ENCODE measurements at regions not wholly inside any gene's neighbourhood (a gene's known extent, or its start where the extent isn't known, plus 50 kb on each side); places are given as distances from the start of the nearest gene placed in this dataset.

GRCh38 chr14:98288825-98289224 lies 983.2 kb downstream of the BCL11B start:
- Histone ChIP-seq H3K27ac (ENCODE audit: insufficient read depth, low read depth, low read length) (no peak overlapping the region), H4K20me1 (replicated peaks; ENCODE audit: control insufficient read depth, extremely low read depth, insufficient read depth, low read length) (no peaks in the 10 kb centered on the region), H3K9me1 (replicated peaks; ENCODE audit: control insufficient read depth, extremely low read depth, insufficient read depth, low read length) (no peaks in the 10 kb centered on the region), H3K4me3 (replicated peaks in 1 of 3; ENCODE audit: insufficient read depth in 1 of 3, low read depth in 1 of 3, low read length in 3 of 3) (no peak overlapping the region), H3K9ac (replicated peaks; ENCODE audit: extremely low read depth, insufficient read depth, low read length) (no peak overlapping the region), H3K79me2 (ENCODE audit: control insufficient read depth, insufficient read depth, low read length) (no peaks in the 10 kb centered on the region), H3K4me2 (ENCODE audit: insufficient read depth, low read length) (no peak overlapping the region), H2AFZ (ENCODE audit: low read depth, low read length) (no peak overlapping the region), H3K27me3 (ENCODE audit: control insufficient read depth in 2 of 2, insufficient read depth in 2 of 2, low read length in 2 of 2) (no peaks in the 10 kb centered on the region), H3K4me1 (ENCODE audit: control insufficient read depth, extremely low read depth, insufficient read depth, low read length) (no peaks in the 10 kb centered on the region), H3K36me3 (ENCODE audit: control insufficient read depth in 2 of 2, extremely low read depth in 1 of 2, insufficient read depth in 2 of 2, low read length in 2 of 2) (no peaks in the 10 kb centered on the region), H3K9me3 (replicated peaks; ENCODE audit: control insufficient read depth, insufficient read depth, low read length) (peaks cover 6% of the 10 kb centered on the region)
- dilution Hi-C loops (cut with MboI; ENCODE audit: extremely low pct_ligation_motif_present, low sequenced_read_pairs) (no loop called here), intact Hi-C loops (cut with micrococcal nuclease) (no loop called here)
- ChIA-PET CTCF (no interaction called here), POLR2A (no interaction called here)
- TF ChIP-seq POLR2A (IDR thresholded peaks at IDR 0.05; ENCODE audit: low read depth, low read length), result no peak
- TF ChIP-seq MAX (IDR thresholded peaks at IDR 0.05; ENCODE audit: insufficient read depth, insufficient read length), result no peak
- TF ChIP-seq FOS (IDR thresholded peaks at IDR 0.05; ENCODE audit: borderline replicate concordance, insufficient read depth, low read length), result no peak
- no peak for TF ChIP-seq MYC (IDR thresholded peaks at IDR 0.05; ENCODE audit: low read depth, low read length)
- TF ChIP-seq JUN (IDR thresholded peaks at IDR 0.05; ENCODE audit: borderline replicate concordance, insufficient read depth, insufficient read length, low read depth), result no peak
- no peak for TF ChIP-seq POLR2AphosphoS5 (IDR thresholded peaks at IDR 0.05; ENCODE audit: insufficient read depth, low read depth, low read length)
- TF ChIP-seq EZH2 (IDR thresholded peaks at IDR 0.05; ENCODE audit: borderline replicate concordance, low read depth, low read length, severe bottlenecking), result no peak
- no TSS peak for BruUV-seq (replicated peaks)
- no peak for FAIRE-seq
- no peak for DNase-seq (ENCODE audit: low read depth, low spot score)

- TF ChIP-seq JUN (IDR thresholded peaks at IDR 0.05; ENCODE audit: borderline replicate concordance, insufficient read depth, insufficient read length, low read depth) (no peak), GATA2 (IDR thresholded peaks at IDR 0.05; ENCODE audit: insufficient read depth, insufficient read length, low read depth, low read length) (no peak), FOS (IDR thresholded peaks at IDR 0.05; ENCODE audit: borderline replicate concordance, insufficient read depth, low read length) (no peak), CTCF (IDR thresholded peaks at IDR 0.05; ENCODE audit: extremely low read depth in 1 of 2, insufficient read depth in 1 of 2, low read depth in 1 of 2, low read length in 2 of 2) (no peak), POLR2AphosphoS5 (IDR thresholded peaks at IDR 0.05; ENCODE audit: insufficient read depth, low read depth, low read length) (no peak), MAX (IDR thresholded peaks at IDR 0.05; ENCODE audit: insufficient read depth, insufficient read length) (no peak), MYC (IDR thresholded peaks at IDR 0.05; ENCODE audit: low read depth, low read length) (no peak), EZH2 (IDR thresholded peaks at IDR 0.05; ENCODE audit: borderline replicate concordance, low read depth, low read length, severe bottlenecking) (no peak), POLR2A (IDR thresholded peaks at IDR 0.05; ENCODE audit: low read depth, low read length) (no peak)
- Histone ChIP-seq H3K4me3 (replicated peaks in 1 of 3; ENCODE audit: insufficient read depth in 1 of 3, low read depth in 1 of 3, low read length in 3 of 3) (no peak overlapping the region), H3K9ac (replicated peaks; ENCODE audit: extremely low read depth, insufficient read depth, low read length) (no peak overlapping the region), H2AFZ (ENCODE audit: low read depth, low read length) (no peak overlapping the region), H4K20me1 (replicated peaks; ENCODE audit: control insufficient read depth, extremely low read depth, insufficient read depth, low read length) (no peaks in the 10 kb centered on the region), H3K27me3 (ENCODE audit: control insufficient read depth in 2 of 2, insufficient read depth in 2 of 2, low read length in 2 of 2) (no peaks in the 10 kb centered on the region), H3K27ac (ENCODE audit: insufficient read depth, low read depth, low read length) (no peak overlapping the region), H3K9me3 (replicated peaks; ENCODE audit: control insufficient read depth, insufficient read depth, low read length) (peaks cover 6% of the 10 kb centered on the region), H3K4me1 (ENCODE audit: control insufficient read depth, extremely low read depth, insufficient read depth, low read length) (no peaks in the 10 kb centered on the region), H3K9me1 (replicated peaks; ENCODE audit: control insufficient read depth, extremely low read depth, insufficient read depth, low read length) (no peaks in the 10 kb centered on the region), H3K79me2 (ENCODE audit: control insufficient read depth, insufficient read depth, low read length) (no peaks in the 10 kb centered on the region), H3K36me3 (ENCODE audit: control insufficient read depth in 2 of 2, extremely low read depth in 1 of 2, insufficient read depth in 2 of 2, low read length in 2 of 2) (no peaks in the 10 kb centered on the region), H3K4me2 (ENCODE audit: insufficient read depth, low read length) (no peak overlapping the region)
- no peak for DNase-seq (ENCODE audit: low read depth, low spot score)
- FAIRE-seq, result no peak
- BruUV-seq (replicated peaks), result no TSS peak
- dilution Hi-C loops (cut with MboI; ENCODE audit: extremely low pct_ligation_motif_present, low sequenced_read_pairs), result no loop called here
- intact Hi-C loops (cut with micrococcal nuclease), result no loop called here
- CTCF ChIA-PET, result no interaction called here
- POLR2A ChIA-PET, result no interaction called here
Observed at GRCh38 chr14:98290596-98290995, 981.4 kb downstream of the BCL11B start.
